ENCODE measurements at regions not wholly inside any gene's neighbourhood (a gene's known extent, or its start where the extent isn't known, plus 50 kb on each side); places are given as distances from the start of the nearest gene placed in this dataset.

DNA sequence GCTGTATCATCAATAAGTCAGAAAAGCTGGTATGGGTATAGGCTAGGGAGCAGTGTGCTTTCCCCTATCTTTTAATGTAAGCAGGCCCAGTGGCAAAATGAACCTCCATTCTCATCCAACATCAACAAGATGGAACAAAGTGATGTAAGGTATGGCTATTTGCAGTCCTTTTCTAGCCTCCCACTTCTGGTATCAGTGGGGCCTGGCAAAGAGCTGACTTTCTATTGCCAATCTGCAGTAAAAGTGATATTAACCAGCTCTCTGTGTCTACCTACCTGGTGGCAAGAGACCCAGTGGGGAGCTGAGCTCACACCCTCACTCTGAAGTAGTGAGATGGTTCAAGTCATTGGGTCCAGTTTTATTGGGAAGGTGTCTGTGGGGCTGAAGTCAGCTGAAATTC is 1492.6 kb downstream of the CDH11 start:
- TF ChIP-seq, protein P1, sequence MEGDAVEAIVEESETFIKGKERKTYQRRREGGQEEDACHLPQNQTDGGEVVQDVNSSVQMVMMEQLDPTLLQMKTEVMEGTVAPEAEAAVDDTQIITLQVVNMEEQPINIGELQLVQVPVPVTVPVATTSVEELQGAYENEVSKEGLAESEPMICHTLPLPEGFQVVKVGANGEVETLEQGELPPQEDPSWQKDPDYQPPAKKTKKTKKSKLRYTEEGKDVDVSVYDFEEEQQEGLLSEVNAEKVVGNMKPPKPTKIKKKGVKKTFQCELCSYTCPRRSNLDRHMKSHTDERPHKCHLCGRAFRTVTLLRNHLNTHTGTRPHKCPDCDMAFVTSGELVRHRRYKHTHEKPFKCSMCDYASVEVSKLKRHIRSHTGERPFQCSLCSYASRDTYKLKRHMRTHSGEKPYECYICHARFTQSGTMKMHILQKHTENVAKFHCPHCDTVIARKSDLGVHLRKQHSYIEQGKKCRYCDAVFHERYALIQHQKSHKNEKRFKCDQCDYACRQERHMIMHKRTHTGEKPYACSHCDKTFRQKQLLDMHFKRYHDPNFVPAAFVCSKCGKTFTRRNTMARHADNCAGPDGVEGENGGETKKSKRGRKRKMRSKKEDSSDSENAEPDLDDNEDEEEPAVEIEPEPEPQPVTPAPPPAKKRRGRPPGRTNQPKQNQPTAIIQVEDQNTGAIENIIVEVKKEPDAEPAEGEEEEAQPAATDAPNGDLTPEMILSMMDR (IDR thresholded peaks at IDR 0.05; ENCODE audit: low read depth, low read length, poor library complexity, severe bottlenecking) = no peak
- TF ChIP-seq EZH2phosphoT487 (IDR thresholded peaks at IDR 0.05; ENCODE audit: borderline replicate concordance, low read length) = no peak

All from DOHH2 (cell line).